Prostate gland (tissue), 2 donors: ENCODE measurements at regions not wholly inside any gene's neighbourhood (a gene's known extent, or its start where the extent isn't known, plus 50 kb on each side); places are given as distances from the start of the nearest gene placed in this dataset.

ENCODE experiments used
- POLR2A ChIP-seq: fragments of 450-650 bp; IDR thresholded peaks from one replicate; pipeline ENCODE4 v1.6.1; 2016; ENCODE audit warnings: antibody characterized with exemption, mild to moderate bottlenecking
- TF ChIP-seq, protein P1 (sequence below), 4 experiments: fragments of 200-600 bp in 2 of 4; fragments of 450-650 bp in 2 of 4; sonication (generic) in 2 of 4; IDR thresholded peaks; 1 replicate in 3 of 4; 2 replicates in 1 of 4; pipeline ENCODE4 v1.5.1; 2016 to 2019; ENCODE audit warnings: antibody characterized with exemption in 4 of 4, mild to moderate bottlenecking in 2 of 4, moderate library complexity in 2 of 4

DNA sequence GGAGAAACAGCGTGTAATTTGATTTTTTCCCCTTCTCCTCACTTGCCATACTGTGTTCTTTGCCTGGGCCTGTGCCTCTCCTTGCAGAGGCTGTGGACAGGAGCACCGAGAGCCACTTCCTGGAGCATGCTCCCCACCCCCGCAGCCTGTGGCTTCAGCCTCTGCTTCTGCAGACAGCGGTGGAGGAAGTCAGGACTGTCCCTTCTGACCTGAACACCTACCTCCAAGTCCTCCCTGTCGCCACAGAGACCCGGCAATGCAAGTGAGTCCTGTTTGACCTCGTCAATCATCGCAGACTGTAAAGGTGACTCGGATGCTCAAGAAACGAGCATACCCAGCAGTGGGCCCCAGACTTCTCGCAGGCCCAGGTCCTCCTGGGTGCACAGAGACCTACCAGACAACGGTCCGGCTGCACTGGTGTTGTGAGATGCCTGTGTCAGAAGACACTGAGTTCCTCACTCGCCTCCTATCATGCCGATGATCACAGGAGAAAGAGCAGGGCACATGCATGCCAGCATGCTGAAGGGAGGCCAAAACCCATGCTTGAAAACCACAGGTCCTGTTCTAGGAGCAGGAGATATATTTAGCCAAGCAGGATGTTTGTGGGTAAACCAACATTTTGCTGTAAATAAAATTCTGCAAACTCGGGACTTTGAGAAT lies 198.8 kb downstream of the AUH start:
- no peak for TF ChIP-seq POLR2A
- TF ChIP-seq, protein P1, sequence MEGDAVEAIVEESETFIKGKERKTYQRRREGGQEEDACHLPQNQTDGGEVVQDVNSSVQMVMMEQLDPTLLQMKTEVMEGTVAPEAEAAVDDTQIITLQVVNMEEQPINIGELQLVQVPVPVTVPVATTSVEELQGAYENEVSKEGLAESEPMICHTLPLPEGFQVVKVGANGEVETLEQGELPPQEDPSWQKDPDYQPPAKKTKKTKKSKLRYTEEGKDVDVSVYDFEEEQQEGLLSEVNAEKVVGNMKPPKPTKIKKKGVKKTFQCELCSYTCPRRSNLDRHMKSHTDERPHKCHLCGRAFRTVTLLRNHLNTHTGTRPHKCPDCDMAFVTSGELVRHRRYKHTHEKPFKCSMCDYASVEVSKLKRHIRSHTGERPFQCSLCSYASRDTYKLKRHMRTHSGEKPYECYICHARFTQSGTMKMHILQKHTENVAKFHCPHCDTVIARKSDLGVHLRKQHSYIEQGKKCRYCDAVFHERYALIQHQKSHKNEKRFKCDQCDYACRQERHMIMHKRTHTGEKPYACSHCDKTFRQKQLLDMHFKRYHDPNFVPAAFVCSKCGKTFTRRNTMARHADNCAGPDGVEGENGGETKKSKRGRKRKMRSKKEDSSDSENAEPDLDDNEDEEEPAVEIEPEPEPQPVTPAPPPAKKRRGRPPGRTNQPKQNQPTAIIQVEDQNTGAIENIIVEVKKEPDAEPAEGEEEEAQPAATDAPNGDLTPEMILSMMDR (IDR thresholded peaks at IDR 0.05), result no peak
